ENCODE measurements at regions not wholly inside any gene's neighbourhood (a gene's known extent, or its start where the extent isn't known, plus 50 kb on each side); places are given as distances from the start of the nearest gene placed in this dataset.

- no peak for FAIRE-seq
- TF ChIP-seq CTCF (IDR thresholded peaks at IDR 0.05; ENCODE audit: insufficient read depth, missing control alignments), result no peak
- no peak for DNase-seq (ENCODE audit: insufficient read length, low spot score)
These were observed 313.2 kb downstream of the HIVEP2 start for GRCh38 chr6:142631517-142632385.

- no peak for TF ChIP-seq CTCF (IDR thresholded peaks at IDR 0.05; ENCODE audit: insufficient read depth, missing control alignments)
- FAIRE-seq (no peak), DNase-seq (ENCODE audit: insufficient read length, low spot score) (no peak)
These were observed 311.7 kb downstream of the HIVEP2 start for GRCh38 chr6:142633317-142633716.

- no peak for DNase-seq (ENCODE audit: insufficient read length, low spot score)
- TF ChIP-seq CTCF (IDR thresholded peaks at IDR 0.05; ENCODE audit: insufficient read depth, missing control alignments), result no peak
- FAIRE-seq, result no peak
These were observed 309.8 kb downstream of the HIVEP2 start for GRCh38 chr6:142635130-142635529.

- TF ChIP-seq CTCF (IDR thresholded peaks at IDR 0.05; ENCODE audit: insufficient read depth, missing control alignments), result no peak
- DNase-seq (ENCODE audit: insufficient read length, low spot score) (no peak), FAIRE-seq (no peak)
These were observed 307.2 kb downstream of the HIVEP2 start for GRCh38 chr6:142637624-142638351.

GRCh38 chr6:142642651-142643050 is 302.3 kb downstream of the HIVEP2 start:
- FAIRE-seq, result no peak
- no peak for DNase-seq (ENCODE audit: insufficient read length, low spot score)
- no peak for TF ChIP-seq CTCF (IDR thresholded peaks at IDR 0.05; ENCODE audit: insufficient read depth, missing control alignments)

- DNase-seq (ENCODE audit: insufficient read length, low spot score), result no peak
- FAIRE-seq, result no peak
- no peak for TF ChIP-seq CTCF (IDR thresholded peaks at IDR 0.05; ENCODE audit: insufficient read depth, missing control alignments)
These were observed 300.1 kb downstream of the HIVEP2 start for GRCh38 chr6:142644866-142645265.

- TF ChIP-seq CTCF (IDR thresholded peaks at IDR 0.05; ENCODE audit: insufficient read depth, missing control alignments), result no peak
- no peak for FAIRE-seq
These were observed 299.3 kb downstream of the HIVEP2 start for GRCh38 chr6:142645663-142646062.

More at GRCh38 chr6:142645663-142646062, 299.3 kb downstream of the HIVEP2 start:
- DNase-seq (ENCODE audit: insufficient read length, low spot score), result no peak
